AG10803 (cell line): ENCODE measurements at regions not wholly inside any gene's neighbourhood (a gene's known extent, or its start where the extent isn't known, plus 50 kb on each side); places are given as distances from the start of the nearest gene placed in this dataset.

Experiments
- DNase-seq: peaks from one replicate; pipeline ENCODE4 v3.0.0; 2010; ENCODE audit warnings: low read depth
- H3K4me3 ChIP-seq: 2 replicates; pipeline ENCODE4 v1.5.1; 2011; ENCODE audit warnings: mild to moderate bottlenecking, low read length, control low read depth
- CTCF ChIP-seq: conservative IDR thresholded peaks from 2 replicates; pipeline ENCODE4 v1.5.1; 2011; ENCODE audit warnings: mild to moderate bottlenecking, low read length, control low read depth, inconsistent platforms

- DNase-seq: no peak
- H3K4me3 ChIP-seq: no peak overlapping the region
- TF ChIP-seq CTCF: no peak
Measured at GRCh38 chr4:12595489-12595888, 888.7 kb downstream of the RAB28 start.

GRCh38 chr4:12588582-12588981 is 895.6 kb downstream of the RAB28 start:
- DNase-seq: no peak
- TF ChIP-seq CTCF: no peak
- no peak overlapping the region for H3K4me3 ChIP-seq

GRCh38 chr4:12586242-12587006 is 897.7 kb downstream of the RAB28 start:
- no peak for DNase-seq
- no peak overlapping the region for H3K4me3 ChIP-seq
- no peak for TF ChIP-seq CTCF

- no peak for DNase-seq
- TF ChIP-seq CTCF: no peak
- no peak overlapping the region for H3K4me3 ChIP-seq
Measured at GRCh38 chr4:12584116-12584875, 899.8 kb downstream of the RAB28 start.

GRCh38 chr4:12583275-12583674 is 900.9 kb downstream of the RAB28 start:
- no peak overlapping the region for H3K4me3 ChIP-seq
- no peak for TF ChIP-seq CTCF
- no peak for DNase-seq

- DNase-seq: no peak
- no peak overlapping the region for H3K4me3 ChIP-seq
- TF ChIP-seq CTCF: no peak
Measured at GRCh38 chr4:12580787-12581186, 903.4 kb downstream of the RAB28 start.

GRCh38 chr4:12579172-12579571 is 905.0 kb downstream of the RAB28 start:
- TF ChIP-seq CTCF: no peak
- DNase-seq: no peak
- H3K4me3 ChIP-seq: no peak overlapping the region
